ENCODE measurements at regions not wholly inside any gene's neighbourhood (a gene's known extent, or its start where the extent isn't known, plus 50 kb on each side); places are given as distances from the start of the nearest gene placed in this dataset.

- no TSS peak for BruUV-seq (replicated peaks)
- no peak overlapping the region for H2AFZ ChIP-seq (ENCODE audit: low read depth, low read length, poor library complexity, severe bottlenecking)
- no peaks in the 10 kb centered on the region for H3K79me2 ChIP-seq (ENCODE audit: insufficient read depth, low read length)
- TF ChIP-seq, protein P1, sequence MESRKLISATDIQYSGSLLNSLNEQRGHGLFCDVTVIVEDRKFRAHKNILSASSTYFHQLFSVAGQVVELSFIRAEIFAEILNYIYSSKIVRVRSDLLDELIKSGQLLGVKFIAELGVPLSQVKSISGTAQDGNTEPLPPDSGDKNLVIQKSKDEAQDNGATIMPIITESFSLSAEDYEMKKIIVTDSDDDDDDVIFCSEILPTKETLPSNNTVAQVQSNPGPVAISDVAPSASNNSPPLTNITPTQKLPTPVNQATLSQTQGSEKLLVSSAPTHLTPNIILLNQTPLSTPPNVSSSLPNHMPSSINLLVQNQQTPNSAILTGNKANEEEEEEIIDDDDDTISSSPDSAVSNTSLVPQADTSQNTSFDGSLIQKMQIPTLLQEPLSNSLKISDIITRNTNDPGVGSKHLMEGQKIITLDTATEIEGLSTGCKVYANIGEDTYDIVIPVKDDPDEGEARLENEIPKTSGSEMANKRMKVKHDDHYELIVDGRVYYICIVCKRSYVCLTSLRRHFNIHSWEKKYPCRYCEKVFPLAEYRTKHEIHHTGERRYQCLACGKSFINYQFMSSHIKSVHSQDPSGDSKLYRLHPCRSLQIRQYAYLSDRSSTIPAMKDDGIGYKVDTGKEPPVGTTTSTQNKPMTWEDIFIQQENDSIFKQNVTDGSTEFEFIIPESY (IDR thresholded peaks at IDR 0.05; ENCODE audit: extremely low read depth, insufficient replicate concordance, low read length) = no peak
- no peak for TF ChIP-seq ATF3 (IDR thresholded peaks at IDR 0.05)
- no peak for TF ChIP-seq EZH2 (IDR thresholded peaks at IDR 0.05)
- no peak for TF ChIP-seq EZH2phosphoT487 (IDR thresholded peaks at IDR 0.05; ENCODE audit: borderline replicate concordance)
- peak; percentile 95 for TF ChIP-seq RAD21 (IDR thresholded peaks at IDR 0.05; ENCODE audit: low read depth)
- TF ChIP-seq ZFX (IDR thresholded peaks at IDR 0.05) = no peak
- no peak for TF ChIP-seq SP1 (IDR thresholded peaks at IDR 0.05; ENCODE audit: low read depth)
- peak; percentile 59 to 72 (median 64) for TF ChIP-seq CTCF (IDR thresholded peaks at IDR 0.05 in 2 of 3, conservative IDR thresholded peaks at IDR 0.05 in 1 of 3; ENCODE audit: borderline replicate concordance in 1 of 3, insufficient read depth in 1 of 3, low read depth in 2 of 3, low read length in 2 of 3)
- H4K20me1 ChIP-seq (ENCODE audit: insufficient read depth) = no peaks in the 10 kb centered on the region
- H3K9ac ChIP-seq (ENCODE audit: low read length) = no peak overlapping the region
- ChIA-PET RAD21 (ENCODE audit: low non-redundant PET in 1 of 2, low total read pairs in 2 of 2, uncharacterized antibody in 2 of 2, unreplicated experiment in 2 of 2) (interaction anchor here (0.6 to 1.2 kb wide), 4 partner anchors 11 to 282 kb away, joined by 3 to 7 read pairs (median 3); no protein-coding TSS in a partner anchor), POLR2A (no interaction called here), CTCF (interaction anchor here (1.4 to 7.0 kb wide), 3 partner anchors 124 to 264 kb away, joined by 4 to 42 read pairs (median 15); no protein-coding TSS in a partner anchor)
- no peaks in the 10 kb centered on the region for H3K36me3 ChIP-seq (ENCODE audit: control insufficient read depth in 1 of 2, insufficient read depth in 2 of 2, low read length in 2 of 2)
- ATAC-seq = peak; percentile 98
- no peaks in the 10 kb centered on the region for H3K9me3 ChIP-seq (ENCODE audit: control insufficient read depth in 1 of 2, insufficient read depth in 1 of 2, low read depth in 1 of 2, low read length in 2 of 2)
- intact Hi-C loops (cut with micrococcal nuclease) = loop anchor here (1.0 to 10.0 kb wide), 4 partner anchors 124 to 623 kb away; partner anchors contain the start of gene C19orf53
- H3K4me2 ChIP-seq (ENCODE audit: low read length) = 0 out of 2 replicates have a peak overlapping the region, but pooled peaks have one; percentile 25
- no peak overlapping the region for H3K27ac ChIP-seq (ENCODE audit: low read depth, low read length)
- H3K4me1 ChIP-seq (ENCODE audit: control insufficient read depth in 1 of 2, insufficient read depth in 2 of 2, low read length in 2 of 2) = no peaks in the 10 kb centered on the region
- 0 out of 2 replicates have a peak, but pooled peaks cover 4% of the 10 kb centered on the region for H3K27me3 ChIP-seq (ENCODE audit: insufficient read depth, low read length)
- H3K9me2 ChIP-seq (ENCODE audit: insufficient read depth) = no peaks in the 10 kb centered on the region
- peak; percentile 57 for DNase-seq (ENCODE audit: low read depth, low spot score)
- no peak overlapping the region for H3K4me3 ChIP-seq (replicated peaks in 1 of 2; ENCODE audit: low read depth in 1 of 2, low read length in 2 of 2)
Observed at GRCh38 chr19:13597640-13598039, 91.4 kb upstream of the CACNA1A start.
